ENCODE measurements at regions not wholly inside any gene's neighbourhood (a gene's known extent, or its start where the extent isn't known, plus 50 kb on each side); places are given as distances from the start of the nearest gene placed in this dataset.

GRCh38 chr3:21274079-21274571 lies 476.9 kb downstream of the ZNF385D start:
- Histone ChIP-seq H3K4me3 (ENCODE audit: insufficient read depth, low read depth, low read length) (no peak overlapping the region), H3K27me3 (ENCODE audit: control insufficient read depth, insufficient read depth, low read length) (no peaks in the 10 kb centered on the region), H3K36me3 (replicated peaks; ENCODE audit: control insufficient read depth, insufficient read depth, low read length) (no peaks in the 10 kb centered on the region)
- no peak for DNase-seq

DNA sequence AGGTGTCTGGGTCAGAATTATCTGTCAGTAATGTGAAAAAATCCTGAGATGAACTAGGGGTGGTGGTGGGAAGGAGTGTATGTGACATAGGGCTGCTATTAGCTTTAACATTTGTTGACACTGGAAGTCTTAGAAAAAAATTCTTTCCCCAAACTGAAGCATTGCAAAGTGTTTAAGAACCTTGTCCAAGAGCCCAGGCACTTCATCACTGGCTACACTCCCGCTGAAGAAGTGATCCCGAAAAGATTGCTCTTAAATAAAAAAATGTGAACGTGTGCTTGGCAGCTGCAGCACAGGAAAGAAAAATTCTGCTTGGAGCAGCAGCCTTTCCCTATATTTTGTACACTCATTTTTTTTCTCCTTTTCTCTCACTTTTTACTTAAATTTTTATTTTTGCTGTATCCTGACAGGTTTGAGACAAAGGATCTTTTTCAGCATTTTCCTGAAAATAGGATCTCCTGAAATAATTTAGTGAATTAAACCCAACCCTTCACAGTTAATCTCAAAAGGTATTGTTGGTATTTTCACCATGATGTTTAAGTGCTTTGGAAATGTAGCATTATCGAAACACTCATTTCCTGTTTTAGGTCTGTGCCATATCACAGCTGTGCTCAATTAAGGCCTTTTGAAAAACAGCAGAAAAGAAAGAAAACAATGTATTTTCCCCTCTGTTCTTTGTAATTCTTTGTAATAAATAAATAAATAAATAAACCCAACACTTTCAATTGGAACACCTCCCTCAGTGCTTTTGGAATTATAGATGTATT lies 477.6 kb downstream of the ZNF385D start:
- H3K27me3 ChIP-seq (ENCODE audit: control insufficient read depth, insufficient read depth, low read length) = no peaks in the 10 kb centered on the region
- no peak overlapping the region for H3K4me3 ChIP-seq (ENCODE audit: insufficient read depth, low read depth, low read length)
- H3K36me3 ChIP-seq (replicated peaks; ENCODE audit: control insufficient read depth, insufficient read depth, low read length) = no peaks in the 10 kb centered on the region
- DNase-seq = no peak

DNA sequence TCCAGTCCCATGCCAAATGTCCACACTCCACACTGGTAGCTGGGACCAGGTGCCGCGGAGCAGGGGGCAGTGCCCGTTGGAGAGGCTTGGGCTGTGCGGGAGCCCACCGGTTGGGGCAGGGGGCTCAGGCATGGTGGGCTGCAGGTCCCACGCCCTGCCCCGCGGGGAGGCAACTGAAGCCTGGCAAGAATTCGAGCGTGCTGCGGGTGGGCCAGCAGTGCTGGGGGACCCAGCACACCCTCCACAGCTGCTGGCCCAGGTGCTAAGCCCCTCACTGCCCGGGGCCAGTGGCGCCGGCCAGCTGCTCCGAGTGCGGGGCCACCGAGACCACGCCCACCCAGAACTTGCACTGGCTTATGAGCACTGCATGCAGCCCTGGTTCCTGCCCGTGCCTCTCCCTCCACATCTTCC lies 479.4 kb downstream of the ZNF385D start:
- H3K4me3 ChIP-seq (ENCODE audit: insufficient read depth, low read depth, low read length) = no peak overlapping the region
- no peaks in the 10 kb centered on the region for H3K36me3 ChIP-seq (replicated peaks; ENCODE audit: control insufficient read depth, insufficient read depth, low read length)
- H3K27me3 ChIP-seq (ENCODE audit: control insufficient read depth, insufficient read depth, low read length) = no peaks in the 10 kb centered on the region
- no peak for DNase-seq

- no peak overlapping the region for H3K4me3 ChIP-seq (ENCODE audit: insufficient read depth, low read depth, low read length)
- H3K36me3 ChIP-seq (replicated peaks; ENCODE audit: control insufficient read depth, insufficient read depth, low read length) = no peaks in the 10 kb centered on the region
- no peak for DNase-seq
- no peaks in the 10 kb centered on the region for H3K27me3 ChIP-seq (ENCODE audit: control insufficient read depth, insufficient read depth, low read length)
Observed at GRCh38 chr3:21269882-21270281, 481.1 kb downstream of the ZNF385D start.

- no peak for DNase-seq
- Histone ChIP-seq H3K36me3 (replicated peaks; ENCODE audit: control insufficient read depth, insufficient read depth, low read length) (no peaks in the 10 kb centered on the region), H3K27me3 (ENCODE audit: control insufficient read depth, insufficient read depth, low read length) (no peaks in the 10 kb centered on the region), H3K4me3 (ENCODE audit: insufficient read depth, low read depth, low read length) (no peak overlapping the region)
Observed at GRCh38 chr3:21260507-21260906, 490.5 kb downstream of the ZNF385D start.

DNA sequence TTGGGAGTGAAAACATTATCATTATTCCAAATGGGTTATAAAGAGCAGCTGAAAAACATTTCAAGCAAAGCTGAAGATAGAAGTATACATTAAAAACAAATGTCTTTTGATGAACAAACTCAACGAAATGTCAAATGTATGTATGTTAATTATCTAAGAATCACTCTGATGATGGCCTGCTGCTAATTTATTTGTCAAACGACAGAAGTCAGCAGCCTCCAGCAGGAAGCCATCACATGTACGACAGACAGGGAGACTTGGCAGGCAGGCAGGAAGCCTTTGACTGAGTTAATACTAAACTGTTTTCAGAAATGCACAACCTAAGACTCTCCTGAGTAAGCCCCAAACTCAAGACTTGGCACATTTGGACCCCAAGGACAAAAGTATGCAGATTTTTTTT lies 491.1 kb downstream of the ZNF385D start:
- Histone ChIP-seq H3K36me3 (replicated peaks; ENCODE audit: control insufficient read depth, insufficient read depth, low read length) (no peaks in the 10 kb centered on the region), H3K4me3 (ENCODE audit: insufficient read depth, low read depth, low read length) (no peak overlapping the region), H3K27me3 (ENCODE audit: control insufficient read depth, insufficient read depth, low read length) (no peaks in the 10 kb centered on the region)
- DNase-seq = no peak

DNA sequence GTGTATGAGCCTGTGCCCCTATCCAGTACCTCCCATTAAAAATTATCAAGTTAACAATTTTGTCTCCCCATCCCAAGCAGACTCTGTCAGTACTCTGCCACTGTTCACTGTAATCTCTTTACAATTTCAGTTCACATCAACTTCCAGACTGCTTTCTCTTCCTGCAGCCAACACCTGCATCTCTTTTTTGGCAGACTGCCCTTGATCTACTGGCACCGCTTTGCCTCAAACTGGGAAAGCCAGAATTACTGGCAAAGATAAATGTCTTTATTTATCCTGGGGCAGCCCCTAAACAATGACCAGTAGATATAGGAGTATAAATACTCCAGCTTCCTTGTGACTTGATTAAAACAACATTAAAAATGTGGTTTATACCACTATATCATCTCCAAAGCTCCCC lies 494.1 kb downstream of the ZNF385D start:
- Histone ChIP-seq H3K4me3 (ENCODE audit: insufficient read depth, low read depth, low read length) (no peak overlapping the region), H3K27me3 (ENCODE audit: control insufficient read depth, insufficient read depth, low read length) (no peaks in the 10 kb centered on the region), H3K36me3 (replicated peaks; ENCODE audit: control insufficient read depth, insufficient read depth, low read length) (no peaks in the 10 kb centered on the region)
- DNase-seq = no peak

DNA sequence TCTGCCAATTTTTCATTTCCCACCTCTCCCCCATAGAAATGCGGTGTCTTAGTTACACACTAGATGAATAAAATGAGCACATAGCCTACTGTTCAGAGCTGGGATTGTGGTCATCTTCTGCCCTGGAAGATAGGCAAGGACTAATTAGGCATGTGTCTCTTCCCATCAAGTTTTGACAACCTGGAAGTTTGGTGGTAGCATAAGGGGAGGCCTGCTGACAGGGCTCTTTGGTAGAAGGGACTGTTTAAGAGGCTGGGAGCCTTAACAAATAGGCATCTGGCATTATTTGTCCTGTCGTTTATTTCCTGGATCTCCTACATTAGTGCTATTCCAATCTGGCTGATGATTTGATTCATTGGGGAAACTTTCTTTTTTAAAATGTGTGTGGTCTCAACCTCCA lies 512.3 kb downstream of the ZNF385D start:
- no peak for DNase-seq
- H3K4me3 ChIP-seq (ENCODE audit: insufficient read depth, low read depth, low read length) = no peak overlapping the region
- H3K36me3 ChIP-seq (replicated peaks; ENCODE audit: control insufficient read depth, insufficient read depth, low read length) = no peaks in the 10 kb centered on the region
- no peaks in the 10 kb centered on the region for H3K27me3 ChIP-seq (ENCODE audit: control insufficient read depth, insufficient read depth, low read length)

DNA sequence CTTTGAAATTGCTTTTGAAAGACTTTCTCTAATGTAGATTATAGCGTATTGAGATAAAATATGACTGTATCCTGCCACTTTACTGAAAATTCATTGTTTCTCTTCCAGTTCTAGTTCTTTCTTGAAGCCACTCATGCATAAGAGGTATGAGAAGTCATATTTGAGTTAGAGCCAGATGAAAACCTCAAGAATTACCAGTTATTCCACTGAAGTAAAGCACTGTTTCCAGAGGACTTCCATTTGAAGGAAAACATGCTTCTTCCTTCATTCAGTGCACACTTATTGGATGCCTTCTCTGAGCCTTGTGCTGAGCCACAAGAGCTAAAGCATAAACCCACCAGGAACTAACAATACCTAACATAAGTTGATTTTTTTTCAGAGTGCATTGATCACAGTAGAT lies 513.4 kb downstream of the ZNF385D start:
- H3K36me3 ChIP-seq (replicated peaks; ENCODE audit: control insufficient read depth, insufficient read depth, low read length) = no peaks in the 10 kb centered on the region
- no peak for DNase-seq
- H3K4me3 ChIP-seq (ENCODE audit: insufficient read depth, low read depth, low read length) = no peak overlapping the region
- H3K27me3 ChIP-seq (ENCODE audit: control insufficient read depth, insufficient read depth, low read length) = no peaks in the 10 kb centered on the region

- no peaks in the 10 kb centered on the region for H3K36me3 ChIP-seq (replicated peaks; ENCODE audit: control insufficient read depth, insufficient read depth, low read length)
- no peak for DNase-seq
- no peak overlapping the region for H3K4me3 ChIP-seq (ENCODE audit: insufficient read depth, low read depth, low read length)
- no peaks in the 10 kb centered on the region for H3K27me3 ChIP-seq (ENCODE audit: control insufficient read depth, insufficient read depth, low read length)
Observed at GRCh38 chr3:21235491-21235890, 515.5 kb downstream of the ZNF385D start.

GRCh38 chr3:21234933-21235332 lies 516.1 kb downstream of the ZNF385D start:
- Histone ChIP-seq H3K36me3 (replicated peaks; ENCODE audit: control insufficient read depth, insufficient read depth, low read length) (no peaks in the 10 kb centered on the region), H3K27me3 (ENCODE audit: control insufficient read depth, insufficient read depth, low read length) (no peaks in the 10 kb centered on the region), H3K4me3 (ENCODE audit: insufficient read depth, low read depth, low read length) (no peak overlapping the region)
- DNase-seq = no peak

DNA sequence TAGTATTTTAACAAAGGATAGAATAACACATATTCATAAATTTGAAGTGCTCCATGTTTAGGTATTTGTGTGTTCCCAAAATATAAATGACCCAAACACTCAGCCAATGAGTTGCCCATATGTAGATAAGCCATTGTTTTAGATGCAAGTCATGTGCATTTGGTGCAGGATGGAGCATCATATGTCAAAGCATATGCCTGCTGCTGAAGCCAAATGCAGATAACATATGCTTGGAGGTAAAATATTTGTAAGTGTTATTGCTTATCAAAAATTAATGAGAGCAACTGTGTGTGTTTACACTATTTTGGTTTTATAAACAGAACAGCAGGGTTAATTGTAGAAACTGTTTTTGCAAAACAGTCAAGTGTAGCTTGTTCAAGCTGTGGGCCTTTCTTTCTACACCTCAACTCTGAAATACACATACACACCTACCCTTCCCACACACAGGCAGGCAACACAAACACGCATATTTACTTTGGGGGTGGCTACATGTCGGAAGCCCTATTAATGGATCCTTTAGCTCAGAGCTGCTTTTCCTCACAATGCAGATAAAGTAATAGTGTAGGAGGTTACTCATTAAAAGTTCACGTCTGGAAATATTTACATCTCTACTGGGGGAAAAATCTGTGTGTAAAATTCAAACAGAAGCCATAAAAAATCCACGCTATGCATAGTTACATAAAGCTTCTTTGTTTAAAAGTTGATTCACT lies 521.4 kb downstream of the ZNF385D start:
- Histone ChIP-seq H3K27me3 (ENCODE audit: control insufficient read depth, insufficient read depth, low read length) (peaks cover 3% of the 10 kb centered on the region; the same call in 1 of the 2 replicates), H3K36me3 (replicated peaks; ENCODE audit: control insufficient read depth, insufficient read depth, low read length) (no peaks in the 10 kb centered on the region), H3K4me3 (ENCODE audit: insufficient read depth, low read depth, low read length) (no peak overlapping the region)
- no peak for DNase-seq

GRCh38 chr3:21226086-21226485 lies 524.9 kb downstream of the ZNF385D start:
- DNase-seq = no peak
- H3K27me3 ChIP-seq (ENCODE audit: control insufficient read depth, insufficient read depth, low read length) = peaks cover 13% of the 10 kb centered on the region; the same call in 1 of the 2 replicates
- H3K36me3 ChIP-seq (replicated peaks; ENCODE audit: control insufficient read depth, insufficient read depth, low read length) = no peaks in the 10 kb centered on the region
- H3K4me3 ChIP-seq (ENCODE audit: insufficient read depth, low read depth, low read length) = no peak overlapping the region

DNA sequence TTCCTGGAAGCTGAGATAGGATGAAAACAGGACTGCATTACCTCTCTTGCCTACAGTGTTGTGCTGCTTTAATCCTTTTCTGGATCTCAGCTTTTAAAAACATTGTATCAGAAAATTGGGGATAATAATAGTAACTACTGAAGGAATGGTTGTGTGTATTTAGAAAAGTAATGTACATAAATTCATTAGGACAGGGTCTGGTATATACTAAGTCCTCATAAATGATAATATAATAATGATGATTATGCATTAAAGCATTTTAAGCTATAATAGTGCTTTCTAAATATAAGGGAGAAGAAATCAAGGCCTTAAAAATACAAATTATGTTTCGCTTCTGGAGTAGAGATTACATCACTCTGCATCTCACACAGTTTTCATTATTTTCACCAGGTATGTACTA lies 530.1 kb downstream of the ZNF385D start:
- no peaks in the 10 kb centered on the region for H3K36me3 ChIP-seq (replicated peaks; ENCODE audit: control insufficient read depth, insufficient read depth, low read length)
- H3K27me3 ChIP-seq (ENCODE audit: control insufficient read depth, insufficient read depth, low read length) = peaks cover 13% of the 10 kb centered on the region; the same call in 1 of the 2 replicates
- no peak overlapping the region for H3K4me3 ChIP-seq (ENCODE audit: insufficient read depth, low read depth, low read length)
- no peak for DNase-seq

DNA sequence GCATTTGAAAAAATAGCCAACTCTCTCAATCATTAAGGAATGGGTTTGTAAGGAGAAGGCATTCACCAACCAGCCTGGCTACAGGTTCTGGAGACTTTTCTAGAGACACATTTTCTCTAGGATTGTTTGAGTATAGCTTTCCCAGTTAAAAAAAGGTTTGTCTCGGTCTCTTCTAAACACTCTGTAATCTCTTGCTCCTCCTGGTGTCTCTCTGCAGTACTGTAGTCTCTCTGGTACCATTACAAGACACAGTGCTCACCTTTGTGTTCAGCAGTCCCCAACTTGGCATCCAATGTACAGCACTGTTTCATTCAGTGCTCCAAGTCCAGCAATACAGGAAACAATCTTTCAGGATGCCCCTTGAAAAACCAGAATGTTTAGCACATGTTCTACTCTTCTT lies 534.4 kb downstream of the ZNF385D start:
- H3K4me3 ChIP-seq (ENCODE audit: insufficient read depth, low read depth, low read length) = no peak overlapping the region
- H3K36me3 ChIP-seq (replicated peaks; ENCODE audit: control insufficient read depth, insufficient read depth, low read length) = no peaks in the 10 kb centered on the region
- H3K27me3 ChIP-seq (ENCODE audit: control insufficient read depth, insufficient read depth, low read length) = no peaks in the 10 kb centered on the region
- peak; percentile 44 for DNase-seq

Data from H7 (cell line).